ENCODE measurements at regions not wholly inside any gene's neighbourhood (a gene's known extent, or its start where the extent isn't known, plus 50 kb on each side); places are given as distances from the start of the nearest gene placed in this dataset.

DNA sequence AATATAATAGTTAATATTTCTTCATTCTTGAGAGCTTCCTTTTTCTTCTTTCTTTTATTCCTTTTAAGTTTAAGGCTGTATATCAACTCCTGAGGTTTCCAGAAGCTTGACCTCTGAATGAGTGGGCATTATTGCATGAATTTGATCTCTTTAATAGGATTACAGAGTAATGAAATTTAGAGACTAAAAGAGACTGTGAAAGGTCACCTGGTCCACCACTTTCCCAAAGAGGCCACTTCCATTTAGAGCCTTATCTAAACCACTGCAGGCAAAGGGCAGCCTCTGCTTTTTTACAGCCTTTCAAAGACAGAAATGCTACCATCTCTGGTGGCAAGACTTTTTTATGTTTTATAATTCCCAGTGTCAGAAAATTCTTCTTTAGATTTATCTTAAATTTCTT, 215.3 kb upstream of the HS3ST5 start:
- no peaks in the 10 kb centered on the region for H3K27me3 ChIP-seq (replicated peaks in 1 of 2; ENCODE audit: control insufficient read depth in 2 of 2, insufficient read depth in 2 of 2, low read length in 1 of 2)
- in situ Hi-C loops (cut with MboI) = no loop called here
- no peak for ATAC-seq
- BruUV-seq (replicated peaks) = no TSS peak
- H3K79me2 ChIP-seq (ENCODE audit: control insufficient read depth, insufficient read depth, low read length) = no peaks in the 10 kb centered on the region
- no peak overlapping the region for H3K9ac ChIP-seq (ENCODE audit: control insufficient read depth, insufficient read depth, low read length)
- no peaks in the 10 kb centered on the region for H3K4me1 ChIP-seq (ENCODE audit: control insufficient read depth, insufficient read depth, low read length)
- intact Hi-C loops (cut with micrococcal nuclease; ENCODE audit: unreplicated experiment) = no loop called here
- TF ChIP-seq SP1 (IDR thresholded peaks at IDR 0.05; ENCODE audit: low read depth, low read length) (no peak), STAT1 (conservative IDR thresholded peaks at IDR 0.05) (no peak), ESRRA (IDR thresholded peaks at IDR 0.05; ENCODE audit: low read length) (no peak), WRNIP1 (IDR thresholded peaks at IDR 0.05; ENCODE audit: borderline replicate concordance, low read depth, low read length) (no peak), E2F8 (IDR thresholded peaks at IDR 0.05; ENCODE audit: low read depth, partially characterized antibody) (no peak), NFYA (IDR thresholded peaks at IDR 0.05; ENCODE audit: borderline replicate concordance, low read depth, low read length) (no peak), SKIL (IDR thresholded peaks at IDR 0.05; ENCODE audit: low read depth, poor library complexity, severe bottlenecking) (no peak), CHD2 (IDR thresholded peaks at IDR 0.05; ENCODE audit: borderline replicate concordance, low read depth, low read length) (no peak), ZNF592 (IDR thresholded peaks at IDR 0.05) (no peak)
- TF ChIP-seq, protein P1, sequence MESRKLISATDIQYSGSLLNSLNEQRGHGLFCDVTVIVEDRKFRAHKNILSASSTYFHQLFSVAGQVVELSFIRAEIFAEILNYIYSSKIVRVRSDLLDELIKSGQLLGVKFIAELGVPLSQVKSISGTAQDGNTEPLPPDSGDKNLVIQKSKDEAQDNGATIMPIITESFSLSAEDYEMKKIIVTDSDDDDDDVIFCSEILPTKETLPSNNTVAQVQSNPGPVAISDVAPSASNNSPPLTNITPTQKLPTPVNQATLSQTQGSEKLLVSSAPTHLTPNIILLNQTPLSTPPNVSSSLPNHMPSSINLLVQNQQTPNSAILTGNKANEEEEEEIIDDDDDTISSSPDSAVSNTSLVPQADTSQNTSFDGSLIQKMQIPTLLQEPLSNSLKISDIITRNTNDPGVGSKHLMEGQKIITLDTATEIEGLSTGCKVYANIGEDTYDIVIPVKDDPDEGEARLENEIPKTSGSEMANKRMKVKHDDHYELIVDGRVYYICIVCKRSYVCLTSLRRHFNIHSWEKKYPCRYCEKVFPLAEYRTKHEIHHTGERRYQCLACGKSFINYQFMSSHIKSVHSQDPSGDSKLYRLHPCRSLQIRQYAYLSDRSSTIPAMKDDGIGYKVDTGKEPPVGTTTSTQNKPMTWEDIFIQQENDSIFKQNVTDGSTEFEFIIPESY (IDR thresholded peaks at IDR 0.05) = no peak
- H4K20me1 ChIP-seq (ENCODE audit: control insufficient read depth, insufficient read depth) = no peaks in the 10 kb centered on the region
- CTCF ChIA-PET = no interaction called here
- H3K4me3 ChIP-seq = no peak overlapping the region
- no peaks in the 10 kb centered on the region for H3K9me3 ChIP-seq (replicated peaks; ENCODE audit: control insufficient read depth, insufficient read depth, low read length)
- H3K4me2 ChIP-seq (ENCODE audit: control insufficient read depth, insufficient read depth) = no peak overlapping the region
- no peaks in the 10 kb centered on the region for H3K36me3 ChIP-seq (ENCODE audit: control insufficient read depth in 2 of 2, insufficient read depth in 2 of 2, low read length in 1 of 2)
- H2AFZ ChIP-seq (ENCODE audit: control insufficient read depth, low read depth, low read length) = no peak overlapping the region
- POLR2A ChIA-PET = no interaction called here
- SMC1A ChIA-PET (ENCODE audit: uncharacterized antibody, unreplicated experiment) = no interaction called here
- RAD21 ChIA-PET (ENCODE audit: unreplicated experiment) = no interaction called here
- no peak for FAIRE-seq
- no peak overlapping the region for H3K27ac ChIP-seq (ENCODE audit: control insufficient read depth, insufficient read depth)
- no peak for DNase-seq (ENCODE audit: low read depth, low spot score)
